Smooth muscle cell (in vitro differentiated cells): ENCODE measurements at regions not wholly inside any gene's neighbourhood (a gene's known extent, or its start where the extent isn't known, plus 50 kb on each side); places are given as distances from the start of the nearest gene placed in this dataset.

Experiments used
- DNase-seq: peaks from one replicate; lab custom pipeline; 2025; ENCODE audit not compliant: unreplicated experiment; lab: John Stamatoyannopoulos, UW
- H2AFZ ChIP-seq: fragments of 200-600 bp; sonication (generic); 2 replicates; pipeline ENCODE4 v1.6.0; 2016; ENCODE audit warnings: antibody characterized with exemption, low read depth, mild to moderate bottlenecking
- H3F3A ChIP-seq: fragments of 200-600 bp; sonication (generic); 2 replicates; pipeline ENCODE4 v1.6.0; 2017; ENCODE audit warnings: antibody characterized with exemption, low read depth
- H3K27ac ChIP-seq: fragments of 200-600 bp; sonication (generic); 2 replicates; pipeline ENCODE4 v1.5.1; 2016; ENCODE audit warnings: low read depth, mild to moderate bottlenecking
- H3K27me3 ChIP-seq: fragments of 200-600 bp; sonication (generic); 2 replicates; pipeline ENCODE4 v1.6.1; 2016; ENCODE audit warnings: low read depth, mild to moderate bottlenecking
- H3K36me3 ChIP-seq: fragments of 200-600 bp; sonication (generic); 2 replicates; pipeline ENCODE4 v1.5.1; 2016; ENCODE audit warnings: low read depth
- H3K4me1 ChIP-seq: fragments of 200-600 bp; sonication (generic); 2 replicates; pipeline ENCODE4 v1.5.1; 2016; ENCODE audit warnings: low read depth
- H3K4me2 ChIP-seq: fragments of 200-600 bp; sonication (generic); 2 replicates; pipeline ENCODE4 v1.6.0; 2016; ENCODE audit warnings: mild to moderate bottlenecking
- H3K4me3 ChIP-seq: fragments of 200-600 bp; sonication (generic); 2 replicates; pipeline ENCODE4 v1.5.1; 2016; ENCODE audit warnings: mild to moderate bottlenecking
- H3K79me2 ChIP-seq: fragments of 200-600 bp; sonication (generic); 2 replicates; pipeline ENCODE4 v1.6.0; 2016; ENCODE audit warnings: low read depth, mild to moderate bottlenecking
- H3K9ac ChIP-seq: fragments of 200-600 bp; sonication (generic); 2 replicates; pipeline ENCODE4 v1.6.0; 2016; ENCODE audit warnings: low read depth
- H3K9me3 ChIP-seq: fragments of 200-600 bp; sonication (generic); replicated peaks from 2 replicates; pipeline ENCODE4 v1.5.1; 2016; ENCODE audit warnings: low read depth
- H4K20me1 ChIP-seq: fragments of 200-600 bp; sonication (generic); 2 replicates; pipeline ENCODE4 v1.6.0; 2016; ENCODE audit warnings: low read depth
- CTCF ChIP-seq: fragments of 200-600 bp; sonication (generic); IDR thresholded peaks from 2 replicates; pipeline ENCODE4 v1.5.1; 2017; ENCODE audit warnings: borderline replicate concordance, mild to moderate bottlenecking, antibody characterized with exemption; ENCODE audit not compliant: insufficient read depth, poor library complexity, severe bottlenecking
- WGBS: methylation state at CpG from one replicate; pipeline ENCODE4 v1.1.7; 2016; ENCODE audit warnings: low lambda C conversion rate; 5-methylcytosine and 5-hydroxymethylcytosine counted together

DNA sequence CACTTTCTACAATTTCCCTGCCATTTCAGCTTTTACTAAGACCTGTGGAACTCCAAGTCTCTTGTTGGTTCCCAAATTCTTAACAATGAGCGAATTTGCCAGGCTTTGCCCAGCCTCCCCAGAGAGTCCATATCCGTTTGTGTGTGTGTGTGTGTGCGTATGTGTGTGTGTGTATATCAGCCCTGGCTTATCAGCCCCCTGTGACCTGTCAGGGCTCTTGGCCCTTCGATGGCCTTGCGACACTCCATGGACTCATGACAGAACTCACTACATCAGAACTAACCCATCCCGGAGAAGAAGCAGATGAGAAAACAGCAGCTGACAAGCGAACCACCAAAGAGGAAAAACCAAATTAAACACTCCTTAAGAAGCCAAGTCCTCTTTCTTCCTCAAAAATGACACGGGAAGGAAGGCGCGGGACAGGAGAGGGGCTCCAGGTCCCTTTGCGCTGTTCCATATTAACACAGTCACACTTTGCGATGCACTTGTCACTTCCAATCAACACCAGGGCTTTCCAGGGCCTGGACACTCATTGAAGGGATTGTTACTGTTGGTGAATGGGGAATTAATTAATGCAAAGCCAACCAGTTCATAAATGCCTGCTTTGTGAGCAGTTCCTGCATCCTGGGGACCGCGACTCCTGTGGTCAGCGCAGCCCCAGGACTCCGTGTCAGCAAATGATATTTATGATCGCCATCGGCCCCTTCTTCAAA lies 524.0 kb downstream of the CD83 start:
- H3K9ac ChIP-seq = no peak overlapping the region
- no peak overlapping the region for H3K4me2 ChIP-seq
- H3K36me3 ChIP-seq = no peaks in the 10 kb centered on the region
- no peaks in the 10 kb centered on the region for H3K9me3 ChIP-seq
- DNase-seq = no peak
- no peaks in the 10 kb centered on the region for H3K79me2 ChIP-seq
- H4K20me1 ChIP-seq = no peaks in the 10 kb centered on the region
- H3K27ac ChIP-seq = no peak overlapping the region
- no peak for TF ChIP-seq CTCF
- H3K4me3 ChIP-seq = no peak overlapping the region
- no peaks in the 10 kb centered on the region for H3K27me3 ChIP-seq
- H2AFZ ChIP-seq = no peak overlapping the region
- WGBS = 92% methylated on average over 18 of the region's 18 CpGs
- peaks cover 36% of the 10 kb centered on the region for H3K4me1 ChIP-seq
- no peaks in the 10 kb centered on the region for H3F3A ChIP-seq

DNA sequence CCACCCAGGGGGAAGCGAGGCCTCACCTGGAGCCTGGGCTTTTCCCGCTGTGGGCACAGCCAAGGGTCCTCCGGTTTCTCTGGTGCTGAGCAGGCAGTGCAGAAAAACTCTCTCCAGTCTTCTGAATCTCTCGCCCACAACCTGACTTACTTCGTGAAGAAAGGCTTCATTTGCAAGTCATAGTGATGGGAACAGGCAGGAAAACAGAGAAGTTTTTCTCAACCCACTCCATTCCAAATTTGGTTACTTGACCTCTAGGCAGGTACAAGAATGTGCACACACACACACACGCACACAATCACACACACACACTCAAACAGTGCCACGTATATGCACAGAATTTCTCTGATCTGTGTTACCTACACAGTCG lies 524.5 kb downstream of the CD83 start:
- peaks cover 36% of the 10 kb centered on the region for H3K4me1 ChIP-seq
- no peak overlapping the region for H2AFZ ChIP-seq
- no peak overlapping the region for H3K27ac ChIP-seq
- H3K9me3 ChIP-seq = no peaks in the 10 kb centered on the region
- H3K4me3 ChIP-seq = no peak overlapping the region
- DNase-seq = no peak
- H3K36me3 ChIP-seq = no peaks in the 10 kb centered on the region
- H4K20me1 ChIP-seq = no peaks in the 10 kb centered on the region
- H3K79me2 ChIP-seq = no peaks in the 10 kb centered on the region
- TF ChIP-seq CTCF = no peak
- H3K9ac ChIP-seq = no peak overlapping the region
- 92% methylated on average over 8 of the region's 8 CpGs for WGBS
- no peaks in the 10 kb centered on the region for H3K27me3 ChIP-seq
- H3F3A ChIP-seq = no peaks in the 10 kb centered on the region
- H3K4me2 ChIP-seq = no peak overlapping the region

DNA sequence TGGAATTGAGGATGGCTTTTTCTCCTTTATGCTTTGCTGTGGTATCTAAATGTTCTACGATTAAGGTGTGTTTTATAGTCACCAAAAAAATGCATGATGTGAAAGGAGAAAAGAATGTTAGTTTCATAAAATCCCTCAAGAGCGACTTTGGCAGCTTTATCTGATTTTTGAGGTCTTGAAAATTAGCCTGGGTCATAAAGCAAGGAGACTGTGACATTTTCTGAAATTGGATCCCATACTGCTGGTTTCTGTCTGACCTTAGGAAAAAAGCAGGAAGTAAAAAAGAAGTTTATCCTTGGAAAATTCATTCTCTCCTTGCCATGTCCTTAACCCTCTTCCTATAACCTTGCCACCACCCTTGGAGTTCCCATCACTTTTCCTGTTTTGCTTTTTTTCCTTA lies 525.3 kb downstream of the CD83 start:
- H3K4me2 ChIP-seq = no peak overlapping the region
- no peak overlapping the region for H3K4me3 ChIP-seq
- no peak for DNase-seq
- WGBS = 50% methylated on average over 2 of the region's 2 CpGs
- H3K9ac ChIP-seq = no peak overlapping the region
- H2AFZ ChIP-seq = no peak overlapping the region
- no peak for TF ChIP-seq CTCF
- H3K4me1 ChIP-seq = peaks cover 36% of the 10 kb centered on the region
- no peak overlapping the region for H3K27ac ChIP-seq
- H3K79me2 ChIP-seq = no peaks in the 10 kb centered on the region
- no peaks in the 10 kb centered on the region for H3F3A ChIP-seq
- H3K27me3 ChIP-seq = no peaks in the 10 kb centered on the region
- H3K36me3 ChIP-seq = no peaks in the 10 kb centered on the region
- H4K20me1 ChIP-seq = no peaks in the 10 kb centered on the region
- H3K9me3 ChIP-seq = no peaks in the 10 kb centered on the region

DNA sequence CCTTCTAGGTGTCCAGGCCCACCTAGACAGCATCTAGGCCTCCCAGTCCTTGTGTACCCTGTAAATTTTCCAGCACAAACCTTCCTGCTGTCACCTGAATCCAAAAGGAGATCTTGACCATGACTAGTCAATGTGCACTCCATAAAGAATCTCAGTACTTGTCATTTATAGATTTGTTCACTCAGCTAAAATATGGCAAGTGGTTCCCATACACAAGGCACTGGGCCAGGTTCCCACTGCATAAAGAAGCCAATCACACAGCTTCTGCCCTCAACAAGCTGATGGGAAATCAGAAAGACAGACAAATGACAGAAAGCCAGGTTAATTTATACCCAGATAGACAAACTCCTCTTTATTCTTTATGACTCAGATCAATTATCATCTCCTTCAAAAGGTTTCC lies 526.8 kb downstream of the CD83 start:
- DNase-seq = no peak
- no peak for TF ChIP-seq CTCF

More for the DNA sequence above, 526.8 kb downstream of the CD83 start:
- Histone ChIP-seq H3K4me2 (no peak overlapping the region), H3K4me3 (no peak overlapping the region), H3K9ac (no peak overlapping the region), H3K36me3 (no peaks in the 10 kb centered on the region), H3K27me3 (no peaks in the 10 kb centered on the region), H3K4me1 (peaks cover 24% of the 10 kb centered on the region), H3F3A (no peaks in the 10 kb centered on the region), H3K9me3 (no peaks in the 10 kb centered on the region), H3K79me2 (no peaks in the 10 kb centered on the region), H3K27ac (no peak overlapping the region), H4K20me1 (no peaks in the 10 kb centered on the region), H2AFZ (no peak overlapping the region)
